CD4-positive, alpha-beta memory T cell (primary cell): ENCODE measurements at regions not wholly inside any gene's neighbourhood (a gene's known extent, or its start where the extent isn't known, plus 50 kb on each side); places are given as distances from the start of the nearest gene placed in this dataset.
A peak's percentile ranks its signal among the peaks of the same experiment; 100 is the strongest.

Experiments
- CTCF ChIA-PET: fragments of 350-600 bp; sonication (Branson Sonifier 250); formaldehyde crosslinking; loops from one replicate; lab custom pipeline; 2021; ENCODE audit warnings: inconsistent platforms; ENCODE audit not compliant: partially characterized antibody; lab: Charles Lee
- POLR2A ChIA-PET: fragments of 350-600 bp; sonication (Branson Sonifier 250); formaldehyde crosslinking; loops from one replicate; lab custom pipeline; 2021; ENCODE audit not compliant: partially characterized antibody; lab: Charles Lee
- DNase-seq, 5 donors: peaks; one replicate each; pipeline versions ENCODE4 v3.0.0 to v3.0.0-alpha.2; 2020 to 2022; ENCODE audit warnings: mixed read lengths in 1 of 5
- H3K27ac ChIP-seq: one replicate; pipeline ENCODE4 v1.7.0; 2013; ENCODE audit warnings: low read depth, low read length
- H3K27me3 ChIP-seq: 2 replicates; pipeline ENCODE4 v1.7.0; 2013; ENCODE audit warnings: mild to moderate bottlenecking, low read length, moderate library complexity; ENCODE audit not compliant: insufficient read depth
- H3K36me3 ChIP-seq: 2 replicates; pipeline ENCODE4 v1.7.0; 2013; ENCODE audit warnings: mild to moderate bottlenecking, low read length, moderate library complexity; ENCODE audit not compliant: insufficient read depth
- H3K4me1 ChIP-seq: 2 replicates; pipeline ENCODE4 v1.7.0; 2013; ENCODE audit warnings: mild to moderate bottlenecking, low read length, moderate library complexity; ENCODE audit not compliant: insufficient read depth
- H3K4me3 ChIP-seq, 2 donors: one replicate each; pipeline ENCODE4 v1.7.0; 2013; ENCODE audit warnings: low read length in 2 of 2, mild to moderate bottlenecking in 1 of 2
- H3K9me3 ChIP-seq, 2 donors: one replicate each; pipeline ENCODE4 v1.7.0; 2013; ENCODE audit warnings: low read length in 2 of 2, control low read depth in 1 of 2; ENCODE audit not compliant: control insufficient read depth in 1 of 2
- H3K27ac Mint-ChIP-seq, 7 donors: one replicate each; pipeline ENCODE4 v1.8.0; 2020 to 2021; ENCODE audit warnings: mixed read lengths in 7 of 7, mild to moderate bottlenecking in 6 of 7, inconsistent platforms in 3 of 7, moderate library complexity in 3 of 7
- H3K27me3 Mint-ChIP-seq, 2 donors: one replicate each; pipeline ENCODE4 v1.8.0; 2020 to 2021; ENCODE audit warnings: mixed read lengths in 2 of 2
- H3K36me3 Mint-ChIP-seq, 2 donors: one replicate each; pipeline ENCODE4 v1.8.0; 2020 to 2021; ENCODE audit warnings: mixed read lengths in 2 of 2, inconsistent platforms in 1 of 2, mild to moderate bottlenecking in 1 of 2
- H3K4me1 Mint-ChIP-seq, 4 donors: one replicate each; pipeline ENCODE4 v1.8.0; 2020 to 2021; ENCODE audit warnings: mixed read lengths in 4 of 4, mild to moderate bottlenecking in 1 of 4
- H3K4me3 Mint-ChIP-seq, 8 donors: one replicate each; pipeline ENCODE4 v1.8.0; 2020 to 2021; ENCODE audit warnings: mixed read lengths in 8 of 8, mild to moderate bottlenecking in 7 of 8, moderate library complexity in 6 of 8, inconsistent platforms in 3 of 8
- H3K9me3 Mint-ChIP-seq, 8 donors: one replicate each; pipeline ENCODE4 v1.8.0; 2020 to 2021; ENCODE audit warnings: mixed read lengths in 8 of 8, mild to moderate bottlenecking in 5 of 8, inconsistent platforms in 3 of 8, moderate library complexity in 1 of 8
- intact Hi-C: fragments of 100-400 bp; cut with micrococcal nuclease; formaldehyde crosslinking; loops from one replicate; pipeline ENCODE4 v1.15.1; 2023

- no peak for DNase-seq
- peaks cover 0 to 2% of the 10 kb centered on the region in 2 donors for H3K9me3 ChIP-seq
- no peak overlapping the region for H3K27ac ChIP-seq
- POLR2A ChIA-PET = no interaction called here
- H3K27me3 ChIP-seq = no peaks in the 10 kb centered on the region
- intact Hi-C loops = no loop called here
- no peaks in the 10 kb centered on the region for H3K36me3 ChIP-seq
- H3K4me3 ChIP-seq = no peak overlapping the region
- no peaks in the 10 kb centered on the region for H3K36me3 Mint-ChIP-seq
- CTCF ChIA-PET = no interaction called here
- H3K27me3 Mint-ChIP-seq = no peaks in the 10 kb centered on the region
- no peak overlapping the region for H3K27ac Mint-ChIP-seq
- no peak overlapping the region for H3K4me3 Mint-ChIP-seq
- H3K4me1 ChIP-seq = no peaks in the 10 kb centered on the region
- peaks cover 2 to 26% (median 9%) of the 10 kb centered on the region in 8 donors for H3K9me3 Mint-ChIP-seq
- no peaks in the 10 kb centered on the region for H3K4me1 Mint-ChIP-seq
These were observed 732.9 kb upstream of the VRK2 start for GRCh38 chr2:57313678-57314077.

GRCh38 chr2:57314682-57315081 is 731.9 kb upstream of the VRK2 start:
- no peak overlapping the region for H3K27ac Mint-ChIP-seq
- CTCF ChIA-PET = no interaction called here

GRCh38 chr2:57330447-57330846 is 716.2 kb upstream of the VRK2 start:
- Histone ChIP-seq H3K36me3 (no peaks in the 10 kb centered on the region), H3K4me3 (no peak overlapping the region), H3K27me3 (no peaks in the 10 kb centered on the region), H3K9me3 (no peaks in the 10 kb centered on the region), H3K4me1 (no peaks in the 10 kb centered on the region), H3K27ac (no peak overlapping the region)
- H3K36me3 Mint-ChIP-seq = no peaks in the 10 kb centered on the region
- ChIA-PET CTCF (no interaction called here), POLR2A (no interaction called here)
- no peak overlapping the region for H3K27ac Mint-ChIP-seq
- H3K4me3 Mint-ChIP-seq = no peak overlapping the region
- no peaks in the 10 kb centered on the region for H3K4me1 Mint-ChIP-seq
- no peak for DNase-seq
- no peaks in the 10 kb centered on the region for H3K27me3 Mint-ChIP-seq
- H3K9me3 Mint-ChIP-seq = peaks cover 0 to 14% (median 9%) of the 10 kb centered on the region in 8 donors
- intact Hi-C loops = no loop called here

More at GRCh38 chr2:57314682-57315081, 731.9 kb upstream of the VRK2 start:
- no peaks in the 10 kb centered on the region for H3K4me1 Mint-ChIP-seq
- Histone ChIP-seq H3K9me3 (peaks cover 0 to 6% of the 10 kb centered on the region in 2 donors), H3K4me3 (no peak overlapping the region), H3K4me1 (no peaks in the 10 kb centered on the region), H3K36me3 (no peaks in the 10 kb centered on the region), H3K27ac (no peak overlapping the region), H3K27me3 (no peaks in the 10 kb centered on the region)
- no peaks in the 10 kb centered on the region for H3K27me3 Mint-ChIP-seq
- intact Hi-C loops = no loop called here
- no peak for DNase-seq
- peaks cover 2 to 31% (median 10%) of the 10 kb centered on the region in 8 donors for H3K9me3 Mint-ChIP-seq
- no peak overlapping the region for H3K4me3 Mint-ChIP-seq
- POLR2A ChIA-PET = no interaction called here
- H3K36me3 Mint-ChIP-seq = no peaks in the 10 kb centered on the region

GRCh38 chr2:57333221-57333620 is 713.4 kb upstream of the VRK2 start:
- Histone ChIP-seq H3K4me1 (no peaks in the 10 kb centered on the region), H3K27me3 (no peaks in the 10 kb centered on the region), H3K27ac (no peak overlapping the region), H3K4me3 (no peak overlapping the region), H3K9me3 (no peaks in the 10 kb centered on the region), H3K36me3 (no peaks in the 10 kb centered on the region)
- Mint-ChIP-seq H3K36me3 (no peaks in the 10 kb centered on the region), H3K27ac (no peak overlapping the region), H3K9me3 (peaks cover 0 to 20% (median 12%) of the 10 kb centered on the region in 8 donors), H3K4me1 (no peaks in the 10 kb centered on the region), H3K27me3 (no peaks in the 10 kb centered on the region), H3K4me3 (no peak overlapping the region)
- CTCF ChIA-PET = no interaction called here
- POLR2A ChIA-PET = no interaction called here
- DNase-seq = no peak
- intact Hi-C loops = no loop called here

- no peak for DNase-seq
- Mint-ChIP-seq H3K9me3 (peaks cover 0 to 56% (median 37%) of the 10 kb centered on the region in 8 donors), H3K36me3 (no peaks in the 10 kb centered on the region), H3K27ac (no peak overlapping the region), H3K27me3 (no peaks in the 10 kb centered on the region), H3K4me1 (no peaks in the 10 kb centered on the region), H3K4me3 (no peak overlapping the region)
- Histone ChIP-seq H3K36me3 (no peaks in the 10 kb centered on the region), H3K27me3 (no peaks in the 10 kb centered on the region), H3K4me3 (no peak overlapping the region), H3K27ac (no peak overlapping the region), H3K9me3 (no peaks in the 10 kb centered on the region), H3K4me1 (no peaks in the 10 kb centered on the region)
- POLR2A ChIA-PET = no interaction called here
- CTCF ChIA-PET = no interaction called here
- intact Hi-C loops = no loop called here
These were observed 703.1 kb upstream of the VRK2 start for GRCh38 chr2:57343391-57344006.

- Mint-ChIP-seq H3K4me1 (no peaks in the 10 kb centered on the region), H3K9me3 (peaks cover 0 to 41% (median 23%) of the 10 kb centered on the region in 8 donors), H3K36me3 (no peaks in the 10 kb centered on the region), H3K27ac (peak overlapping the region in 1 of 7 donors; percentile 25), H3K4me3 (no peak overlapping the region), H3K27me3 (no peaks in the 10 kb centered on the region)
- H3K4me1 ChIP-seq = no peaks in the 10 kb centered on the region
- ChIA-PET POLR2A (no interaction called here), CTCF (no interaction called here)
- H3K4me3 ChIP-seq = no peak overlapping the region
- no peaks in the 10 kb centered on the region for H3K9me3 ChIP-seq
- H3K27me3 ChIP-seq = no peaks in the 10 kb centered on the region
- H3K27ac ChIP-seq = no peak overlapping the region
- intact Hi-C loops = no loop called here
- no peak for DNase-seq
- H3K36me3 ChIP-seq = no peaks in the 10 kb centered on the region
These were observed 678.4 kb upstream of the VRK2 start for GRCh38 chr2:57368190-57368589.

- Histone ChIP-seq H3K4me3 (no peak overlapping the region), H3K9me3 (no peaks in the 10 kb centered on the region), H3K36me3 (no peaks in the 10 kb centered on the region), H3K4me1 (no peaks in the 10 kb centered on the region), H3K27ac (no peak overlapping the region), H3K27me3 (no peaks in the 10 kb centered on the region)
- no peak overlapping the region for H3K4me3 Mint-ChIP-seq
- DNase-seq = no peak
- H3K27ac Mint-ChIP-seq = no peak overlapping the region
- H3K36me3 Mint-ChIP-seq = no peaks in the 10 kb centered on the region
- ChIA-PET POLR2A (no interaction called here), CTCF (no interaction called here)
- H3K9me3 Mint-ChIP-seq = peaks cover 0 to 47% (median 18%) of the 10 kb centered on the region in 8 donors
- intact Hi-C loops = no loop called here
- H3K27me3 Mint-ChIP-seq = no peaks in the 10 kb centered on the region
- no peaks in the 10 kb centered on the region for H3K4me1 Mint-ChIP-seq
These were observed 675.6 kb upstream of the VRK2 start for GRCh38 chr2:57370882-57371585.
